Liver (tissue), 8 donors: ENCODE measurements at regions not wholly inside any gene's neighbourhood (a gene's known extent, or its start where the extent isn't known, plus 50 kb on each side); places are given as distances from the start of the nearest gene placed in this dataset.

Source experiments
- DNase-seq: peaks from one replicate; pipeline ENCODE4 v3.0.0-alpha.2; 2017; ENCODE audit warnings: low spot score
- H3K27ac ChIP-seq, 2 donors: one replicate each; pipeline ENCODE4 v1.7.0; 2013; ENCODE audit warnings: inconsistent platforms in 2 of 2, low read length in 2 of 2, control low read depth in 1 of 2, low read depth in 1 of 2, mild to moderate bottlenecking in 1 of 2
- H3K27me3 ChIP-seq, 4 donors: one replicate each; pipeline versions ENCODE4 v1.6.1 to v1.7.0; 2013; ENCODE audit warnings: low read length in 3 of 4, inconsistent platforms in 1 of 4, mild to moderate bottlenecking in 1 of 4, moderate library complexity in 1 of 4; ENCODE audit not compliant: control insufficient read depth in 4 of 4, insufficient read depth in 4 of 4
- H3K36me3 ChIP-seq, 4 donors: one replicate each; pipeline versions ENCODE4 v1.6.1 to v1.7.0; 2013; ENCODE audit warnings: low read length in 3 of 4, mild to moderate bottlenecking in 3 of 4, low read depth in 1 of 4, moderate library complexity in 1 of 4; ENCODE audit not compliant: control insufficient read depth in 4 of 4, insufficient read depth in 3 of 4
- H3K4me1 ChIP-seq, 4 donors: one replicate each; pipeline versions ENCODE4 v1.6.1 to v1.7.0; 2013; ENCODE audit warnings: low read length in 3 of 4, mild to moderate bottlenecking in 3 of 4, moderate library complexity in 1 of 4; ENCODE audit not compliant: control insufficient read depth in 4 of 4, insufficient read depth in 4 of 4
- H3K4me3 ChIP-seq, 3 donors: one replicate each; pipeline versions ENCODE4 v1.6.1 to v1.7.0; 2013; ENCODE audit warnings: low read length in 3 of 3, control low read depth in 1 of 3, low read depth in 1 of 3, mild to moderate bottlenecking in 1 of 3
- H3K9ac ChIP-seq, 2 donors: one replicate each; pipeline ENCODE4 v1.7.0; 2013; ENCODE audit warnings: low read length in 2 of 2, mild to moderate bottlenecking in 2 of 2, moderate library complexity in 2 of 2, control low read depth in 1 of 2, low read depth in 1 of 2
- H3K9me3 ChIP-seq, 4 donors: one replicate each; pipeline versions ENCODE4 v1.6.1 to v1.7.0; 2013; ENCODE audit warnings: low read length in 3 of 4; ENCODE audit not compliant: control insufficient read depth in 4 of 4
- EGR1 ChIP-seq, 2 donors: IDR thresholded peaks; 2 replicates each; pipeline ENCODE4 v1.6.1; 2016 to 2018; ENCODE audit warnings: antibody characterized with exemption in 2 of 2, low read depth in 2 of 2
- FOXA2 ChIP-seq: IDR thresholded peaks from 2 replicates; pipeline ENCODE4 v1.6.1; 2016; ENCODE audit warnings: antibody characterized with exemption
- GABPA ChIP-seq, 2 donors: IDR thresholded peaks in 1 of 2; conservative IDR thresholded peaks in 1 of 2; 2 replicates each; pipeline ENCODE4 v1.6.1; 2016; ENCODE audit warnings: antibody characterized with exemption in 2 of 2, mild to moderate bottlenecking in 1 of 2, moderate library complexity in 1 of 2
- HNF4A ChIP-seq, 2 donors: conservative IDR thresholded peaks; 2 replicates each; pipeline ENCODE4 v1.6.1; 2016; ENCODE audit warnings: antibody characterized with exemption in 2 of 2, mild to moderate bottlenecking in 2 of 2
- HNF4G ChIP-seq: IDR thresholded peaks from 2 replicates; pipeline ENCODE4 v1.6.1; 2016; ENCODE audit warnings: antibody characterized with exemption
- NR2F2 ChIP-seq: IDR thresholded peaks from 2 replicates; pipeline ENCODE4 v1.6.1; 2016; ENCODE audit warnings: antibody characterized with exemption
- RAD21 ChIP-seq, 2 donors: IDR thresholded peaks; 2 replicates each; pipeline ENCODE4 v1.6.1; 2016; ENCODE audit warnings: antibody characterized with exemption in 2 of 2, mild to moderate bottlenecking in 2 of 2
- RXRA ChIP-seq, 2 donors: IDR thresholded peaks; 2 replicates each; pipeline ENCODE4 v1.6.1; 2017 to 2018; ENCODE audit warnings: antibody characterized with exemption in 2 of 2, mild to moderate bottlenecking in 1 of 2
- SP1 ChIP-seq: IDR thresholded peaks from 2 replicates; pipeline ENCODE4 v1.6.1; 2018; ENCODE audit warnings: antibody characterized with exemption, mild to moderate bottlenecking
- TAF1 ChIP-seq: conservative IDR thresholded peaks from 2 replicates; pipeline ENCODE4 v1.6.1; 2016; ENCODE audit warnings: antibody characterized with exemption, mild to moderate bottlenecking
- YY1 ChIP-seq: IDR thresholded peaks from 2 replicates; pipeline ENCODE4 v1.6.1; 2016; ENCODE audit warnings: antibody characterized with exemption, mild to moderate bottlenecking
- WGBS: extraction: QIAGEN DNeasy Blood & Tissue Kit; methylation state at CpG from one replicate; pipeline ENCODE4 v1.1.7; 2013; 5-methylcytosine and 5-hydroxymethylcytosine counted together
- TF ChIP-seq, protein P1 (sequence below): IDR thresholded peaks from 2 replicates; pipeline ENCODE4 v1.6.1; 2016; ENCODE audit warnings: antibody characterized with exemption, mild to moderate bottlenecking
- TF ChIP-seq, protein P2 (sequence below): fragments of 150-350 bp; IDR thresholded peaks from 2 replicates; pipeline ENCODE4 v1.5.1; 2017; ENCODE audit warnings: improper control_type of control experiment, low read depth, low read length; ENCODE audit not compliant: missing input control
- TF ChIP-seq, protein P3 (sequence below): IDR thresholded peaks from 2 replicates; pipeline ENCODE4 v1.6.1; 2016; ENCODE audit warnings: antibody characterized with exemption
- TF ChIP-seq, protein P4 (sequence below): IDR thresholded peaks from 2 replicates; pipeline ENCODE4 v1.6.1; 2016; ENCODE audit warnings: antibody characterized with exemption
- TF ChIP-seq, protein P5 (sequence below): IDR thresholded peaks from 2 replicates; pipeline ENCODE4 v1.6.1; 2016; ENCODE audit warnings: antibody characterized with exemption
- donor health status: healthy.
- donor health status: healthy.
- donor health status: healthy.
- donor health status: healthy.
- donor health status: healthy.

DNA sequence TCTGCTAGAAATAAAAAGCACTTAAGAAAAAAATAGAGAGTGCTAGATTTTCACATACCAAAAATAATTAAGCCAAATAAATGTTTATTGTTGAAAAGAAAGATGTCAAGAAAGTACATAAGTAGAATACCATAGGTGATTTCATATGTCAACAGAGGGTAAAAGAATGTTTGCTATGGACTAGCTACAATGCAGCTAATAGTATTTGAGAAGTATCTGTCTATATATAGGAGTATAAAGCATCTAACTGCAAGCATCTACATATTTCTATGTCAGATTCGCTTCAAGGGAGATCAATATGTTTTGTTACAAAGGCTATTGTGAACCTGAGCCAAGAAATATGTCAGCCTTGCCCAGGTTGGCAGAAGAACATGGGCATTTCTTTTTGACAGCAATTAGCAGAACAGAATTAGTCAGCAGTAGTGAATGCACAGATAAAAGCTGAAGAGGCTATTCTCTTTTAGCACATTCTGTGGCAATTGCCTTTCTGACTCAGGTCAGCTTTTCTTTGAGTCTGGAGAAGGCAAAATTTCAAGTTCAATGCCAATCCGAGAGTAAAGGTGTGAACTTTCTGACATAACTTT is 140.1 kb downstream of the ALG10B start:
- Histone ChIP-seq H3K9ac (no peak overlapping the region), H3K27me3 (peaks cover 0 to 3% (median 0%) of the 10 kb centered on the region in 4 donors), H3K4me3 (no peak overlapping the region), H3K9me3 (no peaks in the 10 kb centered on the region), H3K4me1 (no peaks in the 10 kb centered on the region), H3K27ac (no peak overlapping the region), H3K36me3 (no peaks in the 10 kb centered on the region)
- 59% methylated on average over 2 of the region's 2 CpGs for WGBS
- TF ChIP-seq, protein P1, sequence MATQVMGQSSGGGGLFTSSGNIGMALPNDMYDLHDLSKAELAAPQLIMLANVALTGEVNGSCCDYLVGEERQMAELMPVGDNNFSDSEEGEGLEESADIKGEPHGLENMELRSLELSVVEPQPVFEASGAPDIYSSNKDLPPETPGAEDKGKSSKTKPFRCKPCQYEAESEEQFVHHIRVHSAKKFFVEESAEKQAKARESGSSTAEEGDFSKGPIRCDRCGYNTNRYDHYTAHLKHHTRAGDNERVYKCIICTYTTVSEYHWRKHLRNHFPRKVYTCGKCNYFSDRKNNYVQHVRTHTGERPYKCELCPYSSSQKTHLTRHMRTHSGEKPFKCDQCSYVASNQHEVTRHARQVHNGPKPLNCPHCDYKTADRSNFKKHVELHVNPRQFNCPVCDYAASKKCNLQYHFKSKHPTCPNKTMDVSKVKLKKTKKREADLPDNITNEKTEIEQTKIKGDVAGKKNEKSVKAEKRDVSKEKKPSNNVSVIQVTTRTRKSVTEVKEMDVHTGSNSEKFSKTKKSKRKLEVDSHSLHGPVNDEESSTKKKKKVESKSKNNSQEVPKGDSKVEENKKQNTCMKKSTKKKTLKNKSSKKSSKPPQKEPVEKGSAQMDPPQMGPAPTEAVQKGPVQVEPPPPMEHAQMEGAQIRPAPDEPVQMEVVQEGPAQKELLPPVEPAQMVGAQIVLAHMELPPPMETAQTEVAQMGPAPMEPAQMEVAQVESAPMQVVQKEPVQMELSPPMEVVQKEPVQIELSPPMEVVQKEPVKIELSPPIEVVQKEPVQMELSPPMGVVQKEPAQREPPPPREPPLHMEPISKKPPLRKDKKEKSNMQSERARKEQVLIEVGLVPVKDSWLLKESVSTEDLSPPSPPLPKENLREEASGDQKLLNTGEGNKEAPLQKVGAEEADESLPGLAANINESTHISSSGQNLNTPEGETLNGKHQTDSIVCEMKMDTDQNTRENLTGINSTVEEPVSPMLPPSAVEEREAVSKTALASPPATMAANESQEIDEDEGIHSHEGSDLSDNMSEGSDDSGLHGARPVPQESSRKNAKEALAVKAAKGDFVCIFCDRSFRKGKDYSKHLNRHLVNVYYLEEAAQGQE: no peak
- TF ChIP-seq GABPA (IDR thresholded peaks at IDR 0.05 in 1 of 2, conservative IDR thresholded peaks at IDR 0.05 in 1 of 2) (no peak), RXRA (IDR thresholded peaks at IDR 0.05) (no peak), TAF1 (no peak), EGR1 (IDR thresholded peaks at IDR 0.05; ENCODE audit: low read depth in 2 of 2) (no peak), HNF4A (conservative IDR thresholded peaks at IDR 0.05) (no peak), RAD21 (IDR thresholded peaks at IDR 0.05) (no peak), HNF4G (no peak), FOXA2 (no peak), NR2F2 (no peak)
- TF ChIP-seq, protein P2, sequence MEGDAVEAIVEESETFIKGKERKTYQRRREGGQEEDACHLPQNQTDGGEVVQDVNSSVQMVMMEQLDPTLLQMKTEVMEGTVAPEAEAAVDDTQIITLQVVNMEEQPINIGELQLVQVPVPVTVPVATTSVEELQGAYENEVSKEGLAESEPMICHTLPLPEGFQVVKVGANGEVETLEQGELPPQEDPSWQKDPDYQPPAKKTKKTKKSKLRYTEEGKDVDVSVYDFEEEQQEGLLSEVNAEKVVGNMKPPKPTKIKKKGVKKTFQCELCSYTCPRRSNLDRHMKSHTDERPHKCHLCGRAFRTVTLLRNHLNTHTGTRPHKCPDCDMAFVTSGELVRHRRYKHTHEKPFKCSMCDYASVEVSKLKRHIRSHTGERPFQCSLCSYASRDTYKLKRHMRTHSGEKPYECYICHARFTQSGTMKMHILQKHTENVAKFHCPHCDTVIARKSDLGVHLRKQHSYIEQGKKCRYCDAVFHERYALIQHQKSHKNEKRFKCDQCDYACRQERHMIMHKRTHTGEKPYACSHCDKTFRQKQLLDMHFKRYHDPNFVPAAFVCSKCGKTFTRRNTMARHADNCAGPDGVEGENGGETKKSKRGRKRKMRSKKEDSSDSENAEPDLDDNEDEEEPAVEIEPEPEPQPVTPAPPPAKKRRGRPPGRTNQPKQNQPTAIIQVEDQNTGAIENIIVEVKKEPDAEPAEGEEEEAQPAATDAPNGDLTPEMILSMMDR: no peak
- TF ChIP-seq, protein P3, sequence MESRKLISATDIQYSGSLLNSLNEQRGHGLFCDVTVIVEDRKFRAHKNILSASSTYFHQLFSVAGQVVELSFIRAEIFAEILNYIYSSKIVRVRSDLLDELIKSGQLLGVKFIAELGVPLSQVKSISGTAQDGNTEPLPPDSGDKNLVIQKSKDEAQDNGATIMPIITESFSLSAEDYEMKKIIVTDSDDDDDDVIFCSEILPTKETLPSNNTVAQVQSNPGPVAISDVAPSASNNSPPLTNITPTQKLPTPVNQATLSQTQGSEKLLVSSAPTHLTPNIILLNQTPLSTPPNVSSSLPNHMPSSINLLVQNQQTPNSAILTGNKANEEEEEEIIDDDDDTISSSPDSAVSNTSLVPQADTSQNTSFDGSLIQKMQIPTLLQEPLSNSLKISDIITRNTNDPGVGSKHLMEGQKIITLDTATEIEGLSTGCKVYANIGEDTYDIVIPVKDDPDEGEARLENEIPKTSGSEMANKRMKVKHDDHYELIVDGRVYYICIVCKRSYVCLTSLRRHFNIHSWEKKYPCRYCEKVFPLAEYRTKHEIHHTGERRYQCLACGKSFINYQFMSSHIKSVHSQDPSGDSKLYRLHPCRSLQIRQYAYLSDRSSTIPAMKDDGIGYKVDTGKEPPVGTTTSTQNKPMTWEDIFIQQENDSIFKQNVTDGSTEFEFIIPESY: no peak
- TF ChIP-seq, protein P4, sequence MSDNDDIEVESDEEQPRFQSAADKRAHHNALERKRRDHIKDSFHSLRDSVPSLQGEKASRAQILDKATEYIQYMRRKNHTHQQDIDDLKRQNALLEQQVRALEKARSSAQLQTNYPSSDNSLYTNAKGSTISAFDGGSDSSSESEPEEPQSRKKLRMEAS: no peak
- no peak for DNase-seq

DNA sequence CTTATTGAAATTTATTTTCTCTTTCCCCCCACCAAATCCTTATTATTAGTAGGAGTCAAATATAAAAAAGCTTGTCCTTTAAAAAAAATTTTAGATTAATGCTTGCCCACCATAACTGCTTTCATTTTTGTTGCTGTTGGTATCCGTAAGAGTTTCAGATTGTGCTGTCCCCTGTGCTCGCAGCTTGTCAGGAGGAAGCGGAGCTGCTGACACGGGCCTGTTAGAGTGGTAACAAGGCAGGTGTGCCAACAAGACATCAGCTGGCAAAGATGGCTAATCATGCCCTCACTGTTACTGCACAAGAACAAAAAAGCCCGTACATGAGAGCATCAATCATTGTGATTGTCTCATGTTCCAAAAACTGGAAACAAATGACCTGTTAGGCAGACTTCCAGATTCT is 148.4 kb downstream of the ALG10B start:
- DNase-seq: no peak
- Histone ChIP-seq H3K4me1 (no peaks in the 10 kb centered on the region), H3K36me3 (no peaks in the 10 kb centered on the region), H3K27ac (no peak overlapping the region), H3K9me3 (no peaks in the 10 kb centered on the region), H3K9ac (no peak overlapping the region), H3K27me3 (no peaks in the 10 kb centered on the region), H3K4me3 (no peak overlapping the region)
- TF ChIP-seq, protein P2: no peak
- TF ChIP-seq YY1 (no peak), RXRA (IDR thresholded peaks at IDR 0.05) (no peak), NR2F2 (no peak), RAD21 (IDR thresholded peaks at IDR 0.05) (no peak), EGR1 (IDR thresholded peaks at IDR 0.05; ENCODE audit: low read depth in 2 of 2) (no peak), GABPA (IDR thresholded peaks at IDR 0.05 in 1 of 2, conservative IDR thresholded peaks at IDR 0.05 in 1 of 2) (no peak), SP1 (no peak), TAF1 (no peak)
- TF ChIP-seq, protein P5, sequence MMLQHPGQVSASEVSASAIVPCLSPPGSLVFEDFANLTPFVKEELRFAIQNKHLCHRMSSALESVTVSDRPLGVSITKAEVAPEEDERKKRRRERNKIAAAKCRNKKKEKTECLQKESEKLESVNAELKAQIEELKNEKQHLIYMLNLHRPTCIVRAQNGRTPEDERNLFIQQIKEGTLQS: no peak
- TF ChIP-seq, protein P4: no peak
- 71% methylated on average over 5 of the region's 5 CpGs for WGBS
